GM12875 (cell line): ENCODE measurements at regions not wholly inside any gene's neighbourhood (a gene's known extent, or its start where the extent isn't known, plus 50 kb on each side); places are given as distances from the start of the nearest gene placed in this dataset.

Experiments
- H3K4me3 ChIP-seq: one replicate; pipeline ENCODE4 v1.5.1; 2011; ENCODE audit warnings: low read depth, low read length, control low read depth
- TF ChIP-seq, protein P1 (sequence below): IDR thresholded peaks from 2 replicates; pipeline ENCODE4 v1.5.1; 2011; ENCODE audit warnings: low read depth, mild to moderate bottlenecking, control low read depth, inconsistent platforms, low read length, moderate library complexity, borderline replicate concordance; ENCODE audit not compliant: insufficient read depth

DNA sequence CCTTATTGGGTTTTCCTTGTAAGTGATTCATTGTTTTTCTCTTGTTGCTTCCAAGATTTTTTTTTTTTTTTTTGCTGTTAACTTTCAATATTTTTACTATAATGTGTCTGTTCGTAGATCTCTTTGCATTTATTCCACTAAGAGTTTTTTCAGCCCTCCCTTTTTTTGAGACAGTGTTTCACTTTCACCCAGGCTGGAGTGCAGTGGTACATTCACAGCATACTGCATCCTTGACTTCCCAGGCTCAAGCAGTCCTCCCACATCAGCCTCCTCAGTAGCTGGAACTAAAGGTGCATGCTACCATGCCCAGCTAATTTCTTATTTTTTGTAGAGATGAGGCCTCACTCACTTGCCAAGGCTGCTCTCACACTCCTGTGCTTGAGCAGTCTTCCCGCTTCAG is 1282.0 kb upstream of the CNTN5 start:
- TF ChIP-seq, protein P1, sequence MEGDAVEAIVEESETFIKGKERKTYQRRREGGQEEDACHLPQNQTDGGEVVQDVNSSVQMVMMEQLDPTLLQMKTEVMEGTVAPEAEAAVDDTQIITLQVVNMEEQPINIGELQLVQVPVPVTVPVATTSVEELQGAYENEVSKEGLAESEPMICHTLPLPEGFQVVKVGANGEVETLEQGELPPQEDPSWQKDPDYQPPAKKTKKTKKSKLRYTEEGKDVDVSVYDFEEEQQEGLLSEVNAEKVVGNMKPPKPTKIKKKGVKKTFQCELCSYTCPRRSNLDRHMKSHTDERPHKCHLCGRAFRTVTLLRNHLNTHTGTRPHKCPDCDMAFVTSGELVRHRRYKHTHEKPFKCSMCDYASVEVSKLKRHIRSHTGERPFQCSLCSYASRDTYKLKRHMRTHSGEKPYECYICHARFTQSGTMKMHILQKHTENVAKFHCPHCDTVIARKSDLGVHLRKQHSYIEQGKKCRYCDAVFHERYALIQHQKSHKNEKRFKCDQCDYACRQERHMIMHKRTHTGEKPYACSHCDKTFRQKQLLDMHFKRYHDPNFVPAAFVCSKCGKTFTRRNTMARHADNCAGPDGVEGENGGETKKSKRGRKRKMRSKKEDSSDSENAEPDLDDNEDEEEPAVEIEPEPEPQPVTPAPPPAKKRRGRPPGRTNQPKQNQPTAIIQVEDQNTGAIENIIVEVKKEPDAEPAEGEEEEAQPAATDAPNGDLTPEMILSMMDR: no peak
- no peak overlapping the region for H3K4me3 ChIP-seq

DNA sequence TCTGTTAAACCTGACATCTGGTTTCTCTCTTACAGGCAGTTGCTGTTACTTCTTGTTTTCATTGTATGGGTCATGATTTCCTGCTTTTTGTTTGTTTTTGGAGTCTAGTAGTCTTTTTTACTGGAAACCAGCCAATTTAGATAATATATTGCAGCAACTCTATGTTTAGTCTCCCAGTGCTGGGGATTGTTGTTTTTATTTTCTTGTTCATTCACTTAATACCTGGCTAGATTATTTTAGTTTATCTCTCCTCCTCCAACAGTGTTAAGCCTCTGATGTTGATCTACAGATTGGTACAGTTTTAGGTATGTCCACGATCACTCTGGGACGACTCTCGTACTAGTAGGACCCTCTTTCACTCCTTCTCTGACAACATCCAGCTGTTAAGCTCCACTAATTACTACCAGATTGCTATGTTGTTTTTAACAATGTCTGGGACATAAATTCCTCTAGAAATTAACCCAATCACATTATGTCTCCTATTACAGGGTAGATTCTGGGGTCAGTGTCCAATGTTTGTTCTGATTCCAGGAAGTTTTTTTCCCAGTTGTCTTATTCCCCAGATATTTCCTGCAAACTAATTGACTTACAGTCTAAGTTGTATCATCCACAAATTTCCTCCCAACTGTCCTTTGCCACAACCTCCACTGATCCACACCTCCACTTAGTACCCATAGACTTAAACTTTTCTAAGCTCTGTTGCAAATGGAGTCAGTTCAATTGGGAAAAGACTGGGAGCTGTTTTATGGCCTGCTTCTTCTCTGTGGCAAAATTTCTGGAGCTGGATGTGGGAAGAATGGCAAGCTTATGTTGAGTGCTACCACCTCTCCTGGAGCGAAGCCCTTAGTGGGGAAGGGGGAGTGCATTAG is 1280.6 kb upstream of the CNTN5 start:
- no peak overlapping the region for H3K4me3 ChIP-seq
- TF ChIP-seq, protein P1: no peak

DNA sequence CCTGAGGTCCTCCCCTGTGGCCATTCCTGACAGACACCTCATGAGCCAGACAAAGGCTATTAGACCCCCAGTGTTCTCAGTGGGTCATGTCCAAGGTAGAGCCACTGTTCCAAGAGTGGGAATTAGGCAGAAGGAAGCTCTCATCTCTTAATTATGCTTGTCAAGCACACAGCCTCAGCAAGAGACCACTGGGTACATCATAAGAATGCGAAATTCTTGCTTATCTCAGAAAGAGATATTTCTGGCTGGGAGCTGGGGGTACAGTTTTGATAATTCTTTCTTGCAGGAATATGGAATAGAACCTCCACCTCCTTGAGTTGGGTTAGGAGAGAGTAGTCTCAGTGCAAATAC is 1280.0 kb upstream of the CNTN5 start:
- TF ChIP-seq, protein P1: no peak
- H3K4me3 ChIP-seq: no peak overlapping the region

DNA sequence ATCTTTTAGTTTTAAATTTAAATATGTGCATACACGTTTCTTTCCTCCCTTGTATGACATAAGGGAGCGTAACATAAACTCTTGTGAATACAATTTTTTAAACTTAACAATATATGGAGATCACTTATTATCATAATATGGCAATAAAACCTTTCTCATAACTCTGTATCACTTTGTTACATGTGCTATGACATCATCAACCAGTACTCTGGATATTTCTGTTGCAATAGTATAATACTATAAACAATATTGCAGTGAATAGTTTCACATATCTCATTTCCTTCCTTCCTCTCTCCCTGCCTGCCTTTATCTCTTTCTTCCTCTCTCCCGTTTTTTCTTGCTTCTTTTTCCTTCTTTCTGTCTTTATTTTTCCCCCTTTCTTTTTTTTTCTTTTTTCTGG is 1278.0 kb upstream of the CNTN5 start:
- TF ChIP-seq, protein P1: no peak
- no peak overlapping the region for H3K4me3 ChIP-seq

DNA sequence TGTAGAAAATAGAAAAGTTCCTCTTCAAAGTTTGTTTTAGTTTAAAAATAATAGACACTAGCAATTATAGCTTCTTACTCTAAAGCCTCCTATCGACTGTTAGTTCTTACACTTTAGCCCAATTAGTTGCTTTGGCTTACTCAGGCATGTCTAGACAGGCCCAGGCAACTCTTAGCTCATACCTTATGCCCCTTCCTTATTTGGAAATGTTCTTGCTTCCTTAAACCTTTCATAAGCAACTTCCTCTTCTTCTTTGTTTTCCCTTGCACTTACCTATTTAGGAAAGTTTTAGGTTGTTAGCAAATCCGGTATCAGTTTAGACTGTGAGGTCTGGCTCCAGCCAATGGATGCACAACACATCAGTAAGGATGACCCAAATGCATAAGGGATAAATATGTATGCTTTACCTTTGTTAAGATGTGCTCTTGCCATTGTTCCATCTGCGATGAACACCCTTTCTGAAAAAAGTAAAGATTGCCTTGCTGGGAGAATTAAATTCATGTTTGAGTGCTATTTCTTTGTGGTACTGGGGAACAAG is 1277.5 kb upstream of the CNTN5 start:
- H3K4me3 ChIP-seq: no peak overlapping the region
- TF ChIP-seq, protein P1: no peak

DNA sequence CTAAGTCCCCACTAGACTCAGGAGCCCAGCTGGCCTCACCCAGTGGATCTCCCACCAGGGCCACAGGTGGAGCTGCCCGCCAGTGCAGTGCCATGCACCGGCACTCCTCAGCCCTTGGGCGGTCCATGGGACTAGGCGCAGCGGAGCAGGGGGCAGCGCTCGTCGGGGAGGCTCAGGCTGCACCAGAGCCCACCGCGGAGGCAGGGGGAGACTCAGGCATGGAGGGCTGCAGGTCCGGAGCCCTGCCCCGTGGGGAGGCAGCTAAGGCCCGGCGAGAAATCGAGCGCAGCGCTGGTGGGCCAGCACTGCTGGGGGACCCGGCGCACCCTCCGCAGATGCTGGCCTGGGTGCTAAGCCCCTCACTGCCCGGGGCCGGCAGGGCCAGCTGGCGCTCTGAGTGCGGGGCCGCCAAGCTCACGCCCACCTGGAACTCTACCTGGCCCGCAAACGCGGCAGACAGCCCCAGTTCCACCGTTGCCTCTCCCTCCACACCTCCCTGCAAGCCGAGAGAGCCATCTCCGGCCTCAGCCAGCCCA is 1275.2 kb upstream of the CNTN5 start:
- H3K4me3 ChIP-seq: no peak overlapping the region
- TF ChIP-seq, protein P1: no peak

DNA sequence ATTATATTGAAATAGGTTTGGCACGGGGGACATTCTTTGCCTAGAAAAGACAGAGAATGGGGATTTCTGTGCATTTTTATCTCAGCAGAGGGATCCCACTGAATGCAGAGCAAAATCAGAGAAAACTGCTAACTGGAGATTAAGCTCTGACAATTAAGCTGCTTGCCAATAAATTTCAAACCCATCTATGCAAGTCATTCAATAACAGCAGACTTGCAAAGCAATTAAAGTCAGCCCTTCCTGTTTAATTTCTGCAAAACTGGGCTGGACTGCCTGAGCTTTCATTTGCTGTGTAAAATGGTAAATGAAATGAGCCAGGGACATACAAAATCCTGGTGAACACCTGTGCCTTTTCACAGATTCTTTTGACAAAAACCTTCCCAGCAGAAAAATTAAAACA is 1273.9 kb upstream of the CNTN5 start:
- TF ChIP-seq, protein P1: no peak

More for the DNA sequence above, 1273.9 kb upstream of the CNTN5 start:
- no peak overlapping the region for H3K4me3 ChIP-seq
